ENCODE measurements at regions not wholly inside any gene's neighbourhood (a gene's known extent, or its start where the extent isn't known, plus 50 kb on each side); places are given as distances from the start of the nearest gene placed in this dataset.

- DNase-seq, result no peak
Measured at GRCh38 chr18:75556841-75557240, 129.3 kb upstream of the SMIM21 start.

- DNase-seq, result no peak
Measured at GRCh38 chr18:75554644-75555185, 127.2 kb upstream of the SMIM21 start.

- no peak for DNase-seq
Measured at GRCh38 chr18:75554176-75554575, 126.7 kb upstream of the SMIM21 start.

GRCh38 chr18:75553021-75553420, 125.5 kb upstream of the SMIM21 start:
- DNase-seq, result no peak

GRCh38 chr18:75551071-75551470, 123.6 kb upstream of the SMIM21 start:
- DNase-seq, result no peak

- DNase-seq, result no peak
Measured at GRCh38 chr18:75548353-75548905, 120.9 kb upstream of the SMIM21 start.

- DNase-seq, result no peak
Measured at GRCh38 chr18:75546964-75547363, 119.5 kb upstream of the SMIM21 start.

- no peak for DNase-seq
Measured at GRCh38 chr18:75545189-75545588, 117.7 kb upstream of the SMIM21 start.

- DNase-seq, result no peak
Measured at GRCh38 chr18:75544496-75544895, 117.0 kb upstream of the SMIM21 start.

- DNase-seq, result no peak
Measured at GRCh38 chr18:75544051-75544481, 116.6 kb upstream of the SMIM21 start.

- no peak for DNase-seq
Measured at GRCh38 chr18:75538727-75539126, 111.2 kb upstream of the SMIM21 start.

- DNase-seq, result no peak
Measured at GRCh38 chr18:75533950-75534349, 106.4 kb upstream of the SMIM21 start.

GRCh38 chr18:75533209-75533608, 105.7 kb upstream of the SMIM21 start:
- no peak for DNase-seq

- DNase-seq, result no peak
Measured at GRCh38 chr18:75531851-75532459, 104.5 kb upstream of the SMIM21 start.

GRCh38 chr18:75531212-75531850, 103.8 kb upstream of the SMIM21 start:
- DNase-seq, result no peak

- DNase-seq, result no peak
Measured at GRCh38 chr18:75530566-75531211, 103.2 kb upstream of the SMIM21 start.

- no peak for DNase-seq
Measured at GRCh38 chr18:75530118-75530517, 102.6 kb upstream of the SMIM21 start.

- DNase-seq, result no peak
Measured at GRCh38 chr18:75529394-75529793, 101.9 kb upstream of the SMIM21 start.

- DNase-seq, result no peak
Measured at GRCh38 chr18:75527848-75528685, 100.6 kb upstream of the SMIM21 start.

GRCh38 chr18:75526038-75526437, 98.5 kb upstream of the SMIM21 start:
- DNase-seq, result no peak

GRCh38 chr18:75525331-75525730, 97.8 kb upstream of the SMIM21 start:
- DNase-seq, result no peak

- DNase-seq, result no peak
Measured at GRCh38 chr18:75524841-75525240, 97.3 kb upstream of the SMIM21 start.

- no peak for DNase-seq
Measured at GRCh38 chr18:75524181-75524580, 96.7 kb upstream of the SMIM21 start.

All from activated gamma-delta T cell (primary cell).